NB4 (cell line): ENCODE measurements at regions not wholly inside any gene's neighbourhood (a gene's known extent, or its start where the extent isn't known, plus 50 kb on each side); places are given as distances from the start of the nearest gene placed in this dataset.

Experiments used
- CTCF ChIP-seq: IDR thresholded peaks from one replicate; pipeline ENCODE4 v1.5.1; 2012; ENCODE audit warnings: low read depth, low read length
- POLR2A ChIP-seq: IDR thresholded peaks from 2 replicates; pipeline ENCODE4 v1.6.1; 2011; ENCODE audit warnings: mild to moderate bottlenecking; ENCODE audit not compliant: insufficient read length; ENCODE audit errors: extremely low read depth

- TF ChIP-seq CTCF: no peak
- no peak for TF ChIP-seq POLR2A
Observed at GRCh38 chr5:147092044-147092443, 142.8 kb upstream of the STK32A start.
